ENCODE measurements at regions not wholly inside any gene's neighbourhood (a gene's known extent, or its start where the extent isn't known, plus 50 kb on each side); places are given as distances from the start of the nearest gene placed in this dataset.

DNA sequence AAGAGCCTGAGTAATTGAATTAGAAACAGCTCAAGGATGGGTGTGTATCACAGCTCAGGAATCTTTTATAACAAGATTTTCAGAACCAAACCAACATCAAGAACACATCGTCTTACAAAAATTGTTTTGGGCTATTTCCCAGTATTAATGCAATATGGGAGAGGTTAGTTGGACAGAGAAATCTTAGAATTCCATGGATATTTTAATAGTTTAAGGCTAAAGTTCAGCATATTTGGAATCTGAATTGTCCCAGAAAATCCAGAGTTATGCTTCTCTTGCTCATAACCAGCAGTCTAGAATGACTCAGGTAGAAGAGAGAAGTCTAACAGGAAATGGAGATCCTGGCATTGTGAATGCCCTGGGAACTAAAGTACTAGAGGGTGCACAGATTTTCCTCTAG lies 74.6 kb downstream of the ADM start:
- TF ChIP-seq POLR2A (IDR thresholded peaks at IDR 0.05; ENCODE audit: low read depth, low read length) = no peak
- no peak for TF ChIP-seq POLR2AphosphoS5 (IDR thresholded peaks at IDR 0.05; ENCODE audit: low read depth, low read length)
- TF ChIP-seq TAF1 (IDR thresholded peaks at IDR 0.05; ENCODE audit: low read depth, low read length) = no peak
- no peak for TF ChIP-seq SPI1 (IDR thresholded peaks at IDR 0.05; ENCODE audit: low read depth, low read length)
- no peak for TF ChIP-seq PAX5 (IDR thresholded peaks at IDR 0.05; ENCODE audit: insufficient read depth, low read length, severe bottlenecking)
- no peak for TF ChIP-seq POU2F2 (IDR thresholded peaks at IDR 0.05; ENCODE audit: low read depth, low read length)
